GM18861 (cell line): ENCODE measurements at regions not wholly inside any gene's neighbourhood (a gene's known extent, or its start where the extent isn't known, plus 50 kb on each side); places are given as distances from the start of the nearest gene placed in this dataset.
"Not testable (repeated sequence)": the region's sequence is repeated elsewhere in the genome, so short reads cannot be mapped to it uniquely, and the experiment has no call there.

Experiments used
- ATAC-seq: cut with Tn5 transposase; IDR thresholded peaks from one replicate; pipeline ENCODE4 v1.9.1; 2021; ENCODE audit not compliant: unreplicated experiment

GRCh38 chr1:234835239-234835638 is 225.3 kb upstream of the IRF2BP2 start:
- ATAC-seq = no peak

- no peak for ATAC-seq
Measured at GRCh38 chr1:234833646-234834045, 223.7 kb upstream of the IRF2BP2 start.

- no peak for ATAC-seq
Measured at GRCh38 chr1:234833118-234833517, 223.1 kb upstream of the IRF2BP2 start.

- ATAC-seq = no peak
Measured at GRCh38 chr1:234827656-234828055, 217.7 kb upstream of the IRF2BP2 start.

GRCh38 chr1:234827181-234827580 is 217.2 kb upstream of the IRF2BP2 start:
- no peak for ATAC-seq

- ATAC-seq = no peak
Measured at GRCh38 chr1:234826352-234826751, 216.4 kb upstream of the IRF2BP2 start.

GRCh38 chr1:234825498-234826165 is 215.7 kb upstream of the IRF2BP2 start:
- ATAC-seq = no peak

- not testable (repeated sequence) for ATAC-seq
Measured at GRCh38 chr1:234824836-234825235, 214.9 kb upstream of the IRF2BP2 start.

- no peak for ATAC-seq
Measured at GRCh38 chr1:234823191-234824176, 213.5 kb upstream of the IRF2BP2 start.

- no peak for ATAC-seq
Measured at GRCh38 chr1:234821840-234822239, 211.9 kb upstream of the IRF2BP2 start.

- no peak for ATAC-seq
Measured at GRCh38 chr1:234820597-234820996, 210.6 kb upstream of the IRF2BP2 start.

GRCh38 chr1:234819845-234820244 is 209.9 kb upstream of the IRF2BP2 start:
- ATAC-seq = not testable (repeated sequence)

GRCh38 chr1:234818040-234818387 is 208.0 kb upstream of the IRF2BP2 start:
- ATAC-seq = not testable (repeated sequence)

GRCh38 chr1:234817313-234818039 is 207.5 kb upstream of the IRF2BP2 start:
- not testable (repeated sequence) for ATAC-seq

- not testable (repeated sequence) for ATAC-seq
Measured at GRCh38 chr1:234816864-234817263, 206.9 kb upstream of the IRF2BP2 start.

GRCh38 chr1:234816186-234816851 is 206.3 kb upstream of the IRF2BP2 start:
- not testable (repeated sequence) for ATAC-seq

- ATAC-seq = not testable (repeated sequence)
Measured at GRCh38 chr1:234815295-234815815, 205.4 kb upstream of the IRF2BP2 start.

GRCh38 chr1:234814235-234814634 is 204.3 kb upstream of the IRF2BP2 start:
- ATAC-seq = not testable (repeated sequence)

GRCh38 chr1:234811824-234812223 is 201.8 kb upstream of the IRF2BP2 start:
- ATAC-seq = not testable (repeated sequence)

- not testable (repeated sequence) for ATAC-seq
Measured at GRCh38 chr1:234810726-234811125, 200.7 kb upstream of the IRF2BP2 start.
